GM18517 (cell line): ENCODE measurements at regions not wholly inside any gene's neighbourhood (a gene's known extent, or its start where the extent isn't known, plus 50 kb on each side); places are given as distances from the start of the nearest gene placed in this dataset.

Source experiments
- ATAC-seq: cut with Tn5 transposase; IDR thresholded peaks from one replicate; pipeline ENCODE4 v1.9.1; 2021; ENCODE audit warnings: mild to moderate bottlenecking, moderate library complexity; ENCODE audit not compliant: unreplicated experiment

DNA sequence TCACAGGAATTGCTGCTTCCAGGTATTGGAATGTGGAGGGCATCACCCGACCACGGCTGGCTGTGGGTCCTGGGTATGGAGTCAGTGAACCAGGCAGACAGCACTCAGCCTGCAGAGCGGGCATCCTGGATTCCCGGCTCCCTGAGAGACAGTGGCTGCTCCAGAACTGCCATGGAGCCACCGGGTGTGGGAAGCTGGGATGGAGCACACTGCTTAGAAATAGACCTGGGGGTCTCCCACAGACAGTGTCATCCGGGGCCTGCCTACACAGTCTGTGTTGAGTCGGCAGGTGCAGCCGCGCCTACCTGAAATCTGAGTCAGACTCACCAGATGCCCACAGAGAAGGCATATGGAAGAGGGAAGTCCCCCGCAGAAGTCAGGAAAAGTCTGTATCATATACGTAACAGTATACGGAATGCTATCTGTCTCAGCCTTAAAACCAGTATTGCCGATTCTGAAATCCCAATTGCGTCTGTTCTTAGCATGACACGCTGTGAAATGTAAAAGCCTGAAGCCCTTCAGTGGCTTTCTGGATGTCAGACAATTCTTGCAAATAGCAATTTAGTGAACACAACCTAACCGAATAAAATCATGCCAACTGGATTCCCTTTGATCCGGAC, 509.7 kb upstream of the MYT1L start:
- ATAC-seq, result no peak

DNA sequence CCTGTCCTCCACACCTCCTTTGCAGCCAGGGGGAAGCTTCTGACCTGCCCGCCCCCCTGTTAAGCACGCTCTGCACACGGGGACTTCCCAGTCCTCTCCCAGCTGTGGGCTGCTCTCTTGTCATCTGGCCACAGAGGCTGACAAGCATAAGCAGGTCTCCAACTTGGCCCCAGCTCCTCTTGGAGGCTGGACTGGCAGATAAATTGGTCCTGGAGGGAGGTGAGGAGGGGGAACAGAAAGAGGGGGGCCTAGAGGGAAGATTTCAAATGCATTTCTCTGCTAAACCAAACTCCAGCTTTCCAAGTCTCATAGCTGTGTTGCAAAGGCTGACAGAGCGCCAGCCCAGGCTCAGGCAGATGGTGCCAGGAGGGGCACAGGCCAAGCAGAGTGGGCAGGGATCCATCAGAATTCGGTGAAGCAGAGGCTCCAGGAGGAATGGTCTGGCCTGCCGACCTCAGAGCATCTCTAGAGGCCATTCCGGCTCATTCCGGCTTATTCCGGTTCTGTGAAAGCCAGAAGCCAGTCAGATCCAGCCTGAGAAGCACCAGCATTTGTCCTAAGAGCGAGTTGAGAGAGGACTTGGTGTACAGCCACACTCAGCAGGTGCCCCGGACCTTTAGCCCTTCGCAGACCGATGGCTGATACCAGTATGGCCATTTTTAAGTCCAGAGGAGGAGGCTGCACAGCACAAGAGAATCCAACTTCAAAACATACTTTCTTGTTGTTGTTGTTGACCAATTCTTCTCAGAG, 508.9 kb upstream of the MYT1L start:
- ATAC-seq, result no peak

DNA sequence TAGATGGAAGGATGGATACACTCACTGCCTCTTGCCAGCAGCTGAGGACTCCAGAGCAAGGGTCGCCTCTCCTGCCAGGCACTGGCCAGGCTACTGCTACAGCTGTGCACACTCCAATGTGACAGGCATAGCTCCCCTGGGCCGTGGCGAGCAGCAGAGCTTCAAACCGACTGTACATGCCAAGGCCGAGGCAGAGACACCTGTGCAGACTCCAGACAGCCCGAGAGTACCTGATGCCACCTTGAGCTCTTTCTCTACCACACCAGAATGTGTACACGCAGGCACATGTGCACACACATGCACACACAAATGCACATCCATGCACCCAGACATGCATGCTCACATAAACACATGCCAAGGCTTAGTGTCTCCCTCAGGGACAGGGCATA, 508.3 kb upstream of the MYT1L start:
- no peak for ATAC-seq

- no peak for ATAC-seq
Observed at GRCh38 chr2:2838548-2838845, 507.4 kb upstream of the MYT1L start.

- no peak for ATAC-seq
Observed at GRCh38 chr2:2837746-2838547, 506.9 kb upstream of the MYT1L start.

GRCh38 chr2:2836343-2837070, 505.4 kb upstream of the MYT1L start:
- no peak for ATAC-seq

DNA sequence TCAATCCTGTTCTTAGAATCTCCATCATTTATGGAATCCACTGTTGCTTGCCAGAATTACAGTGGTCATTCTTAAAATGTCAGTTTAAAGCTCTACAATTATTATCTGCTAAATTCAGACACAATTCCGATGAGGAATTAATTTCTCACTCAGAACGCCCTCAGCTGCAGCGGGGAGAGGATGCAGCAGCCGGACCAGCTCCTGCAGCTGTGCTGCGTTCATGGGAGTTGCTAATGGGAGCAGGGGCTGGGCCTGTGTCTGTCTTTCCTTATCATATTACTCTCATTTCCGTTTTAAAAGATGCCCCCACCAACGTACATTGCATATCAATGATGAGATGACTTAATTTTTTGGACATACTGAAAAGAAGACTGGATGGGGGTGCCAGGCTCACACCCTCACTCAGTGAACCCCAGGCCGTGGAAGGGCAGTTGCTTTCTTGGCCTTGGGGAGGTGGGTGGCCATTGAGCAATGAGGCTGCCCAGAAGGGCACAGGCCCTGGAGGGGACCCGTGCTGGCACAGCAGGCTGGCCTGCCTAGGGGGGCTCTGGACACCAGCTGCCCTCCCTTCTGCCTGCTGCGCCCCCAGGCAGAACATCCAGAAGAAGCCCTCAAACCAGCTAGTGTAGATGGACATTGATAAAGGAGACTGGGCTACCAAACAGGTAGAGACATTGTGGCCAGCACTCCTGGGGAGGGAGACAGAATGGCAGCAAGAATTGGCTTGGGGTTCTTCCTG, 503.6 kb upstream of the MYT1L start:
- ATAC-seq, result no peak

DNA sequence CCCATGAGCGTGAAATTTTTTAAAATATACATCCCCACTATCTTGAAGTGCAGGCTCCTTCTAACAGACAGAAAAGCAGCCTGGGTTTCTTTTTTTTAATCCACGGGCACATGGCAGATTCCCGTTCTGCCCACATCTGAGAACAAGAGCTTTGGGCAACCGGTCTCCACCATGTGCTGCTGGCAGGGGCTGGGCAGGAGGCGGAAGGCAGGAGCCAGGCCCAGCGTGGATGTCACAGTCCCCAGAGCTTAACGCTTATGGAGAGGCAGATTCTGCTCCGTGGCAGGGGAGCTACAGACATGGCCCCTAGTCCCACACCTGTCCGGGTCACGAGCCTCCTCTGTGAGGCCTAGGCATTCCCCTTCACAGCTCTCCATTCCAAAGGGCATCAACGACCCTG, 503.0 kb upstream of the MYT1L start:
- ATAC-seq, result no peak

GRCh38 chr2:2832657-2833056, 501.6 kb upstream of the MYT1L start:
- ATAC-seq, result no peak

- ATAC-seq, result no peak
Observed at GRCh38 chr2:2831633-2832032, 500.6 kb upstream of the MYT1L start.

- ATAC-seq, result no peak
Observed at GRCh38 chr2:2830576-2830975, 499.5 kb upstream of the MYT1L start.

DNA sequence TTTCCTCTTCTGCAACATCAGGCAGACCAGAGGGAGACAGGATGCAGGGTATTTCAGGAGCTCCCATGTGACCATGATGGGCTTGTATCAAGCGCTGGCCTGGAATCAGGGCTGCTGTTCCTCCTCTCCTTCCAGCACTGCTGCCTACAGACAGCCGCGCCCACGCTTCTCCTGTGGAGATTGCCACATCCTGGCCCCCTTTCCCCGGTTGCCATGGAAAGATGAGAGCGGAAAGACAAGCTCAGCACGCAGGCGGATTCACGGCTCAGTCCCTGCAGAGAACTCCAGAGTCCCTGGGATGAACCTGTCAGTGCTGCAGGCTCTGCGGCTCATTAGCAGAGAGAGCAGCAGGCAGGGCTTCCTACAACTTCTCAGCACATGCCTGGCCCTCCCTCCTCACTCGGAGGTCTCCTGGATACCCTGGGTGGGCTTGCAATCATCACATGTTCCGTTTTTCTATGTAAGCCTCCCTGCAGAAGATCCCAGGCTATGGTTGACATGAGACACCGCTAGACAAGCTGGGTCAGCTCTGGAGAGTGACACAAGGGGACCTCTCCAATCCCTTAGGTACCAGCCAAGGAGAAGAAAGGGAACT, 497.8 kb upstream of the MYT1L start:
- ATAC-seq, result no peak

DNA sequence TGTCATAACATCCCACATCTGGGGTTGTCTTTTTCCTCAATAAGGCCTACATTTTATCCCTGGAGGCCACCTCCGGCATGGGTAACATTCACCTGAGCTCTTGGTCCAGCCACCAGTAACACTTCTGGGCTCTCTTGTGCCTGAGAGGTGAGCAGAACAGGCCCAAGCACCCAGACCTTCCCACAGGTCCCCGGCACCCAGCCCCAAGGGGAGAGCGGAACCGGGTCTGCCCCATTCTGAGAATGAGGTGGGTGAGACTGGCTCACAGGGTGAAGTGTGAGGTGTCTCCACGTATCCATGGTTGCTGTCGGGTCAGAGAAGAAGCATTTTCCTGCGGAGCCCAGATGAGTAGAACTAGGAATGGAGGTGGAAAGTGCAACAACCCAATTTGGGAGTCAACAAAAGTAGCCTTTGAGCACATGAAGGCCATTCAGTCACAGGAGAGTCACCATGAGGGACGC, 496.7 kb upstream of the MYT1L start:
- ATAC-seq, result no peak

DNA sequence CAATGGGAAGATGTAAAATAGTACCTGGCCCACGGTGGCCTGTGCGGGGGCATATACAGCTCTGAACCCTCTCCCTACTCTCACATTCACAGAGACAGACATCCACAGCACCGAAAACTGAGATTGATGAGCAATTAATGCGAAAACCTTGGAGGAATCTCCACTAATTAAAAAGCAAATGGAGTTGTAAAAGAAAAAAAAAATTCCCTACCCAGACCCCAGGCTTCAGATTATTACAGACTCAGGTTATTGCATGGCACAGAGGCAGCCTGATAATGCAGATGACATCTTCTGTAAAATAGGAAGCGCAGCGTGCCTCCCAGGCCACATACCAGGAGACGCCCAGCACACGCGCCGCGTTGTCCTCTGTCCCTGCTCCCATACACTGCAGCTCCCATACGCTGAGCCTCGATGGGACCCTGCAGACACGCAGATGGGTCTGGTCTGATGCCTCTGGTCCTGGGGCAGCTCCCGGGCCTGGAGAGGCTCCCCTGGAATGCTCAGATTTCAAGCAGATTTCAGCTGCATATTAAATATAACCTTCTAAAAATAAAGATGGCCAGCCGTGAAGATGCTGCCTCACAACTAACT, 496.1 kb upstream of the MYT1L start:
- ATAC-seq, result no peak

DNA sequence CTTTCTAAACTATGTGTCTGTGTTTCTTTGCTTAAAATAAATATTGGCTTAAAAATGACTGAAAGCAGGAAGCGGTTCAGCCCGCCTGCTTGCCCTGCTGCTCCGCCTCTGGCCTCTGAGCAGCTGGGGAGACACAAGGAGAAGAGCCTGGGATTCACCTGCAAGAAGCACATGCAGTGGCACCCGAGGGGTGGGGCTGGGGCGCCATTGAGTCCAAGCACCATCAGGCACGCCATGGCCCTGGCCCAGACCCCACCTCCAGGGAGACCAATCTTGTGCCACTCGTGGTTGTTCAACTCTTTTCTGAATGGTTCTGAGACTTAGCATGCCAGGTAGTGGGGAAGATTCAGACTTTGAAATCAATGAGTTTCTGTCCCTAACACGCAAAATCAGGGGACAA, 495.5 kb upstream of the MYT1L start:
- ATAC-seq, result no peak

GRCh38 chr2:2826209-2826551, 495.1 kb upstream of the MYT1L start:
- no peak for ATAC-seq

GRCh38 chr2:2825516-2826208, 494.6 kb upstream of the MYT1L start:
- no peak for ATAC-seq

DNA sequence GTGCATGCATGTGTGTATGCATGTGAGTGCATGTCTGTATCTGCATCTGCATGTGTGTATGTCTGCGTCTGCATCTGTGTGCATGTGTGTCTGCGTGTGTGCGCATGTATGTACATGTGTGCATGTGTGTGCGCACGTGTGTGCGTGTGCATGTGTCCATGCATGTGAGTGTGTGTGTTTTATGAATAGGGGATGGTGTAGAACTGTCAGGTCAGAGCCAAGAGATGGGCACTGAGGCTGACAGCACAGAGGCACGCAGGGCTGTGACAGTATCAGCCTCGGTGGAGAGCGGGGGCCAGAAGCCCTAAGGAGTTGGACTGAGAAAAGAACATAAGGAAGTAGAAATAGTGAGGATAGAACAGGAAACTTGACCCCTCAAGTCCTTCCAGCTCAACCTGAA, 494.0 kb upstream of the MYT1L start:
- ATAC-seq, result no peak

- no peak for ATAC-seq
Observed at GRCh38 chr2:2824588-2824987, 493.5 kb upstream of the MYT1L start.
